ENCODE measurements at regions not wholly inside any gene's neighbourhood (a gene's known extent, or its start where the extent isn't known, plus 50 kb on each side); places are given as distances from the start of the nearest gene placed in this dataset.

- TF ChIP-seq POLR2A (IDR thresholded peaks at IDR 0.05; ENCODE audit: borderline replicate concordance, extremely low read depth, insufficient read depth, insufficient read length): no peak
- no peak for TF ChIP-seq EGR1 (IDR thresholded peaks at IDR 0.05; ENCODE audit: low read depth)
- TF ChIP-seq CTCF (IDR thresholded peaks at IDR 0.05 in 2 of 3, conservative IDR thresholded peaks at IDR 0.05 in 1 of 3; ENCODE audit: borderline replicate concordance in 1 of 3, insufficient read depth in 1 of 3, low read depth in 2 of 3, low read length in 2 of 3): no peak
- no peak for TF ChIP-seq CBX3 (IDR thresholded peaks at IDR 0.05; ENCODE audit: low read depth)
- TF ChIP-seq EZH2 (IDR thresholded peaks at IDR 0.05): no peak
- no peak for TF ChIP-seq YY1 (IDR thresholded peaks at IDR 0.05; ENCODE audit: extremely low read depth, insufficient replicate concordance, low read depth, low read length)
- TF ChIP-seq ZBTB33 (IDR thresholded peaks at IDR 0.05; ENCODE audit: extremely low read depth, insufficient replicate concordance, low read length): no peak
- TF ChIP-seq CEBPB (IDR thresholded peaks at IDR 0.05; ENCODE audit: low read depth): no peak
Measured at GRCh38 chr18:44170208-44170880, 510.3 kb upstream of the SETBP1 start.

Data from HCT116 (cell line).